ENCODE measurements at regions not wholly inside any gene's neighbourhood (a gene's known extent, or its start where the extent isn't known, plus 50 kb on each side); places are given as distances from the start of the nearest gene placed in this dataset.

GRCh38 chr9:80376180-80376579 lies 804.4 kb downstream of the TLE4 start:
- Histone ChIP-seq H3K4me3 (no peak overlapping the region), H3K27me3 (no peaks in the 10 kb centered on the region), H3K9me3 (no peaks in the 10 kb centered on the region), H3K4me1 (peaks cover 7% of the 10 kb centered on the region), H3K36me3 (no peaks in the 10 kb centered on the region), H3K27ac (no peak overlapping the region)
- intact Hi-C loops (cut with DNase I), result no loop called here
- TF ChIP-seq POLR2AphosphoS5 (IDR thresholded peaks at IDR 0.05; ENCODE audit: insufficient read depth in 1 of 2, low read depth in 1 of 2), result no peak
- DNase-seq (ENCODE audit: extremely low spot score in 2 of 2), result no peak

GRCh38 chr9:80375477-80375876 lies 803.7 kb downstream of the TLE4 start:
- Histone ChIP-seq H3K27me3 (no peaks in the 10 kb centered on the region), H3K36me3 (no peaks in the 10 kb centered on the region), H3K27ac (no peak overlapping the region), H3K4me1 (peaks cover 7% of the 10 kb centered on the region), H3K9me3 (no peaks in the 10 kb centered on the region), H3K4me3 (no peak overlapping the region)
- intact Hi-C loops (cut with DNase I), result no loop called here
- DNase-seq (ENCODE audit: extremely low spot score in 2 of 2), result no peak
- TF ChIP-seq CTCF (IDR thresholded peaks at IDR 0.05), result no peak
- no peak for TF ChIP-seq POLR2A (IDR thresholded peaks at IDR 0.05)
- TF ChIP-seq POLR2AphosphoS5 (IDR thresholded peaks at IDR 0.05; ENCODE audit: insufficient read depth in 1 of 2, low read depth in 1 of 2), result no peak

GRCh38 chr9:80369641-80370040 lies 797.9 kb downstream of the TLE4 start:
- no peaks in the 10 kb centered on the region for H3K36me3 ChIP-seq
- H3K9me3 ChIP-seq, result no peaks in the 10 kb centered on the region
- H3K27ac ChIP-seq, result no peak overlapping the region
- intact Hi-C loops (cut with DNase I), result no loop called here
- no peak for DNase-seq (ENCODE audit: extremely low spot score in 2 of 2)
- no peaks in the 10 kb centered on the region for H3K4me1 ChIP-seq
- H3K27me3 ChIP-seq, result no peaks in the 10 kb centered on the region
- no peak overlapping the region for H3K4me3 ChIP-seq
- TF ChIP-seq POLR2AphosphoS5 (IDR thresholded peaks at IDR 0.05; ENCODE audit: insufficient read depth in 1 of 2, low read depth in 1 of 2) (no peak), CTCF (IDR thresholded peaks at IDR 0.05) (no peak), POLR2A (IDR thresholded peaks at IDR 0.05) (no peak)

- H3K27me3 ChIP-seq, result no peaks in the 10 kb centered on the region
- intact Hi-C loops (cut with DNase I), result no loop called here
- H3K27ac ChIP-seq, result no peak overlapping the region
- no peak overlapping the region for H3K4me3 ChIP-seq
- no peak for DNase-seq (ENCODE audit: extremely low spot score in 2 of 2)
- H3K4me1 ChIP-seq, result no peaks in the 10 kb centered on the region
- TF ChIP-seq CTCF (IDR thresholded peaks at IDR 0.05) (no peak), POLR2AphosphoS5 (IDR thresholded peaks at IDR 0.05; ENCODE audit: insufficient read depth in 1 of 2, low read depth in 1 of 2) (no peak), POLR2A (IDR thresholded peaks at IDR 0.05) (no peak)
- no peaks in the 10 kb centered on the region for H3K9me3 ChIP-seq
- H3K36me3 ChIP-seq, result no peaks in the 10 kb centered on the region
Observed at GRCh38 chr9:80366626-80367025, 794.9 kb downstream of the TLE4 start.

GRCh38 chr9:80359941-80360881 lies 788.4 kb downstream of the TLE4 start:
- H3K27ac ChIP-seq, result no peak overlapping the region
- TF ChIP-seq POLR2AphosphoS5 (IDR thresholded peaks at IDR 0.05; ENCODE audit: insufficient read depth in 1 of 2, low read depth in 1 of 2) (no peak), POLR2A (IDR thresholded peaks at IDR 0.05) (no peak), CTCF (IDR thresholded peaks at IDR 0.05) (no peak)
- intact Hi-C loops (cut with DNase I), result no loop called here

More at GRCh38 chr9:80359941-80360881, 788.4 kb downstream of the TLE4 start:
- Histone ChIP-seq H3K4me1 (no peaks in the 10 kb centered on the region), H3K27me3 (no peaks in the 10 kb centered on the region), H3K9me3 (no peaks in the 10 kb centered on the region), H3K4me3 (no peak overlapping the region), H3K36me3 (no peaks in the 10 kb centered on the region)
- no peak for DNase-seq (ENCODE audit: extremely low spot score in 2 of 2)

Data from vagina (tissue), 2 donors.